NCI-H2029 treated with DMSO at 0.1 percent for 48 hours (cell line): ENCODE measurements at regions not wholly inside any gene's neighbourhood (a gene's known extent, or its start where the extent isn't known, plus 50 kb on each side); places are given as distances from the start of the nearest gene placed in this dataset.
A peak's percentile ranks its signal among the peaks of the same experiment; 100 is the strongest.

Source experiments
- DNase-seq: peaks from one replicate; lab custom pipeline; 2025; lab: John Stamatoyannopoulos, UW

GRCh38 chr7:3234851-3235250, 66.2 kb upstream of the SDK1 start:
- DNase-seq = no peak

- no peak for DNase-seq
Observed at GRCh38 chr7:3235322-3235721, 65.7 kb upstream of the SDK1 start.

GRCh38 chr7:3236268-3236667, 64.8 kb upstream of the SDK1 start:
- no peak for DNase-seq

- no peak for DNase-seq
Observed at GRCh38 chr7:3238525-3239210, 62.4 kb upstream of the SDK1 start.

GRCh38 chr7:3239291-3239691, 61.8 kb upstream of the SDK1 start:
- DNase-seq = no peak

GRCh38 chr7:3240826-3241430, 60.1 kb upstream of the SDK1 start:
- no peak for DNase-seq

- DNase-seq = no peak
Observed at GRCh38 chr7:3241686-3242258, 59.3 kb upstream of the SDK1 start.

- no peak for DNase-seq
Observed at GRCh38 chr7:3242398-3242972, 58.6 kb upstream of the SDK1 start.

- peak; percentile 31 for DNase-seq
Observed at GRCh38 chr7:3243256-3243655, 57.8 kb upstream of the SDK1 start.

- no peak for DNase-seq
Observed at GRCh38 chr7:3243680-3244079, 57.4 kb upstream of the SDK1 start.

- no peak for DNase-seq
Observed at GRCh38 chr7:3244241-3244814, 56.7 kb upstream of the SDK1 start.

GRCh38 chr7:3245077-3245476, 56.0 kb upstream of the SDK1 start:
- no peak for DNase-seq

- DNase-seq = no peak
Observed at GRCh38 chr7:3245721-3246120, 55.3 kb upstream of the SDK1 start.

GRCh38 chr7:3246127-3246526, 54.9 kb upstream of the SDK1 start:
- DNase-seq = no peak

GRCh38 chr7:3246651-3247050, 54.4 kb upstream of the SDK1 start:
- no peak for DNase-seq

GRCh38 chr7:3250725-3251124, 50.3 kb upstream of the SDK1 start:
- no peak for DNase-seq
